Neural cell (in vitro differentiated cells): ENCODE measurements at regions not wholly inside any gene's neighbourhood (a gene's known extent, or its start where the extent isn't known, plus 50 kb on each side); places are given as distances from the start of the nearest gene placed in this dataset.

Experiments
- H2AFZ ChIP-seq: fragments of 200-600, 300-800 bp; sonication (generic), shearing (Covaris generic); 2 replicates; pipeline ENCODE4 v1.6.0; 2014; ENCODE audit warnings: low read depth, mild to moderate bottlenecking, antibody characterized with exemption, low read length, moderate library complexity
- H3F3A ChIP-seq: fragments of 200-600 bp; shearing (Covaris generic); 2 replicates; pipeline ENCODE4 v1.6.1; 2016; ENCODE audit warnings: mild to moderate bottlenecking, moderate library complexity, mixed read lengths, antibody characterized with exemption, low read length; ENCODE audit not compliant: insufficient read depth, poor library complexity, severe bottlenecking
- H3K27ac ChIP-seq: fragments of 200-600, 300-800 bp; sonication (generic), shearing (Covaris generic); 2 replicates; pipeline ENCODE4 v1.5.1; 2014; ENCODE audit warnings: mild to moderate bottlenecking, low read length, moderate library complexity
- H3K27me3 ChIP-seq: fragments of 300-800, 200-600 bp; sonication (generic), shearing (Covaris generic); 2 replicates; pipeline ENCODE4 v1.6.0; 2014; ENCODE audit warnings: mild to moderate bottlenecking, low read depth, low read length, moderate library complexity; ENCODE audit not compliant: insufficient read depth
- H3K36me3 ChIP-seq: fragments of 300-800, 200-600 bp; sonication (generic), shearing (Covaris generic); 2 replicates; pipeline ENCODE4 v1.5.1; 2014; ENCODE audit warnings: mild to moderate bottlenecking, antibody characterized with exemption, low read length, moderate library complexity; ENCODE audit not compliant: insufficient read depth
- H3K4me2 ChIP-seq: fragments of 300-800, 200-600 bp; sonication (generic), shearing (Covaris generic); 2 replicates; pipeline ENCODE4 v1.6.0; 2014; ENCODE audit warnings: mild to moderate bottlenecking, low read length
- H3K4me3 ChIP-seq: fragments of 300-800, 200-600 bp; sonication (generic), shearing (Covaris generic); 2 replicates; pipeline ENCODE4 v1.5.1; 2014; ENCODE audit warnings: mild to moderate bottlenecking, low read length, moderate library complexity
- H3K79me2 ChIP-seq: fragments of 200-600 bp; shearing (Covaris generic); replicated peaks from 2 replicates; pipeline ENCODE4 v1.6.0; 2014; ENCODE audit warnings: mild to moderate bottlenecking, low read length, moderate library complexity; ENCODE audit not compliant: insufficient read depth
- H3K9ac ChIP-seq: fragments of 300-800, 200-600 bp; sonication (generic), shearing (Covaris generic); 2 replicates; pipeline ENCODE4 v1.6.1; 2016; ENCODE audit warnings: mild to moderate bottlenecking, low read length, mixed read lengths
- H3K9me2 ChIP-seq: fragments of 200-600 bp; shearing (Covaris generic); 2 replicates; pipeline ENCODE4 v1.6.1; 2016; ENCODE audit warnings: mild to moderate bottlenecking, low read length, mixed read lengths; ENCODE audit not compliant: insufficient read depth
- H3K9me3 ChIP-seq: fragments of 200-600, 300-800 bp; sonication (generic), shearing (Covaris generic); 2 replicates; pipeline ENCODE4 v1.6.1; 2016; ENCODE audit warnings: mild to moderate bottlenecking, mixed run types, low read length, moderate library complexity, mixed read lengths
- H4K20me1 ChIP-seq: fragments of 200-600 bp; shearing (Covaris generic); 2 replicates; pipeline ENCODE4 v1.6.1; 2016; ENCODE audit warnings: mild to moderate bottlenecking, mixed run types; ENCODE audit not compliant: insufficient read depth
- EP300 ChIP-seq: fragments of 450-650 bp; conservative IDR thresholded peaks from 2 replicates; pipeline ENCODE4 v1.6.1; 2014; ENCODE audit warnings: antibody characterized with exemption, mild to moderate bottlenecking, moderate library complexity; ENCODE audit not compliant: poor library complexity, severe bottlenecking
- EZH2 ChIP-seq: fragments of 200-600, 300-800 bp; shearing (Covaris generic), sonication (generic); IDR thresholded peaks from 2 replicates; pipeline ENCODE4 v1.6.1; 2014; ENCODE audit warnings: antibody characterized with exemption, low read length, borderline replicate concordance, mild to moderate bottlenecking; ENCODE audit not compliant: insufficient read depth, poor library complexity, severe bottlenecking
- MXI1 ChIP-seq: fragments of 450-650 bp; conservative IDR thresholded peaks from 2 replicates; pipeline ENCODE4 v1.6.1; 2014; ENCODE audit warnings: antibody characterized with exemption, mild to moderate bottlenecking; ENCODE audit not compliant: poor library complexity, severe bottlenecking
- POLR2AphosphoS5 ChIP-seq: IDR thresholded peaks from 2 replicates; pipeline ENCODE4 v1.6.1; 2012
- RAD21 ChIP-seq: fragments of 450-650 bp; conservative IDR thresholded peaks from 2 replicates; pipeline ENCODE4 v1.6.1; 2014; ENCODE audit warnings: antibody characterized with exemption, mild to moderate bottlenecking, moderate library complexity
- SMC3 ChIP-seq: fragments of 450-650 bp; conservative IDR thresholded peaks from 2 replicates; pipeline ENCODE4 v1.6.1; 2014; ENCODE audit warnings: antibody characterized with exemption, mild to moderate bottlenecking, moderate library complexity; ENCODE audit not compliant: poor library complexity
- TAF1 ChIP-seq: IDR thresholded peaks from 2 replicates; pipeline ENCODE4 v1.6.1; 2012; ENCODE audit warnings: low read depth
- TF ChIP-seq, protein P1 (sequence below): IDR thresholded peaks from 2 replicates; pipeline ENCODE4 v1.6.1; 2012; ENCODE audit warnings: borderline replicate concordance
- TF ChIP-seq, protein P2 (sequence below): fragments of 450-650 bp; IDR thresholded peaks from 2 replicates; pipeline ENCODE4 v1.5.1; 2014; ENCODE audit warnings: antibody characterized with exemption, mild to moderate bottlenecking, moderate library complexity; ENCODE audit not compliant: poor library complexity, severe bottlenecking

DNA sequence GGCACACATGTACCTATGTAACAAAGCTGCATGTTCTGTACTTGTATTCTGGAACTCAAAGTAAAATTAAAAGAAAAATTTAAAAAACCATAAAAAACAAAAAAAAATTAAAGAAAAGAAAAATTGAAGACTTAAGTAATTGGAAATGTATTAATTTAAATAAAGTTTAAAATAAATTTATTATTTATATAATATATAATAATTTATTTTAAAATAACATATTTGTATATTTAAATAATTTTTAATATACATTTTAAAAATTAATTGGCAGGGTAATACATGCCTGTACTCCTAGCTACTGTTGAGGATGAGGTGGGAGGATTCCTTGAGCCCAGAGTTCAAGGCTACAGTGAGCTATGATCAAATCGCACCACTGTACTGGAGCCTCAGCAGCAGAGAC is 1830.6 kb upstream of the CELF4 start:
- Histone ChIP-seq H3K4me3 (no peak overlapping the region), H3K4me2 (no peak overlapping the region), H3K27me3 (no peaks in the 10 kb centered on the region), H4K20me1 (no peaks in the 10 kb centered on the region), H3K79me2 (no peaks in the 10 kb centered on the region), H3K36me3 (no peaks in the 10 kb centered on the region), H3K9me3 (peaks cover 4% of the 10 kb centered on the region), H3K27ac (no peak overlapping the region), H3K9ac (no peak overlapping the region), H3K9me2 (no peaks in the 10 kb centered on the region), H3F3A (no peaks in the 10 kb centered on the region), H2AFZ (no peak overlapping the region)
- TF ChIP-seq, protein P1, sequence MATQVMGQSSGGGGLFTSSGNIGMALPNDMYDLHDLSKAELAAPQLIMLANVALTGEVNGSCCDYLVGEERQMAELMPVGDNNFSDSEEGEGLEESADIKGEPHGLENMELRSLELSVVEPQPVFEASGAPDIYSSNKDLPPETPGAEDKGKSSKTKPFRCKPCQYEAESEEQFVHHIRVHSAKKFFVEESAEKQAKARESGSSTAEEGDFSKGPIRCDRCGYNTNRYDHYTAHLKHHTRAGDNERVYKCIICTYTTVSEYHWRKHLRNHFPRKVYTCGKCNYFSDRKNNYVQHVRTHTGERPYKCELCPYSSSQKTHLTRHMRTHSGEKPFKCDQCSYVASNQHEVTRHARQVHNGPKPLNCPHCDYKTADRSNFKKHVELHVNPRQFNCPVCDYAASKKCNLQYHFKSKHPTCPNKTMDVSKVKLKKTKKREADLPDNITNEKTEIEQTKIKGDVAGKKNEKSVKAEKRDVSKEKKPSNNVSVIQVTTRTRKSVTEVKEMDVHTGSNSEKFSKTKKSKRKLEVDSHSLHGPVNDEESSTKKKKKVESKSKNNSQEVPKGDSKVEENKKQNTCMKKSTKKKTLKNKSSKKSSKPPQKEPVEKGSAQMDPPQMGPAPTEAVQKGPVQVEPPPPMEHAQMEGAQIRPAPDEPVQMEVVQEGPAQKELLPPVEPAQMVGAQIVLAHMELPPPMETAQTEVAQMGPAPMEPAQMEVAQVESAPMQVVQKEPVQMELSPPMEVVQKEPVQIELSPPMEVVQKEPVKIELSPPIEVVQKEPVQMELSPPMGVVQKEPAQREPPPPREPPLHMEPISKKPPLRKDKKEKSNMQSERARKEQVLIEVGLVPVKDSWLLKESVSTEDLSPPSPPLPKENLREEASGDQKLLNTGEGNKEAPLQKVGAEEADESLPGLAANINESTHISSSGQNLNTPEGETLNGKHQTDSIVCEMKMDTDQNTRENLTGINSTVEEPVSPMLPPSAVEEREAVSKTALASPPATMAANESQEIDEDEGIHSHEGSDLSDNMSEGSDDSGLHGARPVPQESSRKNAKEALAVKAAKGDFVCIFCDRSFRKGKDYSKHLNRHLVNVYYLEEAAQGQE: no peak
- TF ChIP-seq EP300: no peak
- no peak for TF ChIP-seq RAD21
- TF ChIP-seq POLR2AphosphoS5: no peak
- TF ChIP-seq TAF1: no peak

DNA sequence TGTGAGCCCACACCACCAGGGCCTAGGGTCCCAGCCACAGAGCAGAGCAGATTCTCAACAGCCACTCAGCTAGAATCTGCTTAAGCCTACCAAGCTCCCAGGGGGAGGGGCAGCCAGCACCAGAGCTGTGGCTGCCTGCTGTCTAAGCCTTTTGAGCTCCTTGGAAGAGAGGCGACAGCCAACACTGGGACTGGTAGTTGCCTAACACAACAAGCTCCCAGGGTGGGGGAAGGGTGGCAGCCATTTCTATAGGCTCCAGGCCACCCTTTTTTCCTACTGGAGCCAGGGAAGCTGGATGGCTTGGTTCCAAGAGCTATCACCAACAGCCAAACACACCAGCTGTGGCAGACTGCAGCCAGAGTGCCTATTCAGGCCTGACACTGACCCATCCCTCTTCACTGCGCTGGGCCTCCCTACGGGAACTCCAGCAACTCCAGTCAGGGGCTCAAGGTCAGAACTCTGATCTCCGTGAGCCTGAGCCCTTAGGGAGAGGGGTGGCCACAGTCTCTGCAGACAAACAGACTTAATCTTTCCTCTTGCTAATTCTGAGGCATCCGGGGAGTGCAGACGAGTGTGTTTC is 1824.3 kb upstream of the CELF4 start:
- Histone ChIP-seq H3K79me2 (no peaks in the 10 kb centered on the region), H3K27me3 (no peaks in the 10 kb centered on the region), H3K9me3 (peaks cover 4% of the 10 kb centered on the region), H3K4me3 (no peak overlapping the region), H3K9ac (no peak overlapping the region), H2AFZ (no peak overlapping the region), H3K4me2 (no peak overlapping the region), H3K27ac (no peak overlapping the region), H3K9me2 (no peaks in the 10 kb centered on the region), H4K20me1 (no peaks in the 10 kb centered on the region), H3K36me3 (no peaks in the 10 kb centered on the region), H3F3A (no peaks in the 10 kb centered on the region)
- TF ChIP-seq, protein P2, sequence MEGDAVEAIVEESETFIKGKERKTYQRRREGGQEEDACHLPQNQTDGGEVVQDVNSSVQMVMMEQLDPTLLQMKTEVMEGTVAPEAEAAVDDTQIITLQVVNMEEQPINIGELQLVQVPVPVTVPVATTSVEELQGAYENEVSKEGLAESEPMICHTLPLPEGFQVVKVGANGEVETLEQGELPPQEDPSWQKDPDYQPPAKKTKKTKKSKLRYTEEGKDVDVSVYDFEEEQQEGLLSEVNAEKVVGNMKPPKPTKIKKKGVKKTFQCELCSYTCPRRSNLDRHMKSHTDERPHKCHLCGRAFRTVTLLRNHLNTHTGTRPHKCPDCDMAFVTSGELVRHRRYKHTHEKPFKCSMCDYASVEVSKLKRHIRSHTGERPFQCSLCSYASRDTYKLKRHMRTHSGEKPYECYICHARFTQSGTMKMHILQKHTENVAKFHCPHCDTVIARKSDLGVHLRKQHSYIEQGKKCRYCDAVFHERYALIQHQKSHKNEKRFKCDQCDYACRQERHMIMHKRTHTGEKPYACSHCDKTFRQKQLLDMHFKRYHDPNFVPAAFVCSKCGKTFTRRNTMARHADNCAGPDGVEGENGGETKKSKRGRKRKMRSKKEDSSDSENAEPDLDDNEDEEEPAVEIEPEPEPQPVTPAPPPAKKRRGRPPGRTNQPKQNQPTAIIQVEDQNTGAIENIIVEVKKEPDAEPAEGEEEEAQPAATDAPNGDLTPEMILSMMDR: no peak
- TF ChIP-seq POLR2AphosphoS5 (no peak), RAD21 (no peak), EZH2 (no peak), MXI1 (no peak), EP300 (no peak), TAF1 (no peak), SMC3 (no peak)
- TF ChIP-seq, protein P1: no peak
